Psoas muscle (tissue), 7 donors: ENCODE measurements at regions not wholly inside any gene's neighbourhood (a gene's known extent, or its start where the extent isn't known, plus 50 kb on each side); places are given as distances from the start of the nearest gene placed in this dataset.

ENCODE experiments used
- ATAC-seq, 4 donors: fragments of 200-7000 bp; cut with Tn5 transposase; one replicate each; pipeline ENCODE4 v1.9.1; 2020; ENCODE audit warnings: moderate library complexity in 3 of 4, mild to moderate bottlenecking in 2 of 4
- DNase-seq, 2 donors: peaks; one replicate each; pipeline ENCODE4 v3.0.0-alpha.2; 2020
- H3K27ac ChIP-seq: fragments of 200-600 bp; one replicate; pipeline ENCODE4 v1.8.0; 2022
- H3K27me3 ChIP-seq, 3 donors: fragments of 200-600 bp in 1 of 3; one replicate each; pipeline versions ENCODE4 v1.6.1 to v1.8.0; 2013 to 2022; ENCODE audit warnings: low read length in 2 of 3, mild to moderate bottlenecking in 2 of 3, moderate library complexity in 1 of 3; ENCODE audit not compliant: insufficient read depth in 3 of 3
- H3K36me3 ChIP-seq, 2 donors: fragments of 200-600 bp in 1 of 2; one replicate each; pipeline versions ENCODE4 v1.6.1 to v1.8.0; 2013 to 2022; ENCODE audit warnings: low read depth in 1 of 2, mild to moderate bottlenecking in 1 of 2, moderate library complexity in 1 of 2; ENCODE audit not compliant: insufficient read depth in 1 of 2
- H3K4me1 ChIP-seq: fragments of 200-600 bp; one replicate; pipeline ENCODE4 v1.8.0; 2022
- H3K4me3 ChIP-seq: fragments of 200-600 bp; one replicate; pipeline ENCODE4 v1.8.0; 2022; ENCODE audit warnings: mild to moderate bottlenecking
- H3K9me3 ChIP-seq: fragments of 200-600 bp; one replicate; pipeline ENCODE4 v1.8.0; 2022
- WGBS, 3 donors: extraction: QIAGEN DNeasy Blood & Tissue Kit; methylation state at CpG; one replicate each; pipeline versions ENCODE4 v1.1.6 to v1.1.7; 2013; 5-methylcytosine and 5-hydroxymethylcytosine counted together
- intact Hi-C, 2 donors: fragments of 100-400 bp; cut with DNase I; formaldehyde crosslinking; loops; one replicate each; pipeline versions ENCODE4 v1.11.0 to v1.14.2; 2022
- TF ChIP-seq, protein P1 (sequence below): fragments of 200-600 bp; IDR thresholded peaks from one replicate; pipeline ENCODE4 v1.8.0; 2022; ENCODE audit warnings: antibody characterized with exemption
- donor health status: healthy with polysubstance abuse.
- donor health status: DM: no; HTN: no; CAD: no; lungs with moderate emphysema.
- donor health status: Bipolar disorder and iron deficiency.
- donor health status: healthy.
- donor health status: DM: yes; HTN: yes; CAD: no.
- donor health status: DM: no; HTN: no; CAD: no.
- donor health status: DM: yes; HTN: yes; CAD: no.

GRCh38 chr4:3368334-3368733 is 73.4 kb upstream of the HGFAC start:
- Histone ChIP-seq H3K4me1 (peaks cover 23% of the 10 kb centered on the region), H3K27ac (no peak overlapping the region), H3K27me3 (no peaks in the 10 kb centered on the region), H3K9me3 (no peaks in the 10 kb centered on the region), H3K36me3 (no peaks in the 10 kb centered on the region), H3K4me3 (no peak overlapping the region)
- intact Hi-C loops, result no loop called here
- ATAC-seq, result no peak
- no peak for DNase-seq
- TF ChIP-seq, protein P1, sequence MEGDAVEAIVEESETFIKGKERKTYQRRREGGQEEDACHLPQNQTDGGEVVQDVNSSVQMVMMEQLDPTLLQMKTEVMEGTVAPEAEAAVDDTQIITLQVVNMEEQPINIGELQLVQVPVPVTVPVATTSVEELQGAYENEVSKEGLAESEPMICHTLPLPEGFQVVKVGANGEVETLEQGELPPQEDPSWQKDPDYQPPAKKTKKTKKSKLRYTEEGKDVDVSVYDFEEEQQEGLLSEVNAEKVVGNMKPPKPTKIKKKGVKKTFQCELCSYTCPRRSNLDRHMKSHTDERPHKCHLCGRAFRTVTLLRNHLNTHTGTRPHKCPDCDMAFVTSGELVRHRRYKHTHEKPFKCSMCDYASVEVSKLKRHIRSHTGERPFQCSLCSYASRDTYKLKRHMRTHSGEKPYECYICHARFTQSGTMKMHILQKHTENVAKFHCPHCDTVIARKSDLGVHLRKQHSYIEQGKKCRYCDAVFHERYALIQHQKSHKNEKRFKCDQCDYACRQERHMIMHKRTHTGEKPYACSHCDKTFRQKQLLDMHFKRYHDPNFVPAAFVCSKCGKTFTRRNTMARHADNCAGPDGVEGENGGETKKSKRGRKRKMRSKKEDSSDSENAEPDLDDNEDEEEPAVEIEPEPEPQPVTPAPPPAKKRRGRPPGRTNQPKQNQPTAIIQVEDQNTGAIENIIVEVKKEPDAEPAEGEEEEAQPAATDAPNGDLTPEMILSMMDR, result no peak
- WGBS, 3 donors, result 94 to 97% (median 97%) methylated on average over 4 of the region's 4 CpGs

DNA sequence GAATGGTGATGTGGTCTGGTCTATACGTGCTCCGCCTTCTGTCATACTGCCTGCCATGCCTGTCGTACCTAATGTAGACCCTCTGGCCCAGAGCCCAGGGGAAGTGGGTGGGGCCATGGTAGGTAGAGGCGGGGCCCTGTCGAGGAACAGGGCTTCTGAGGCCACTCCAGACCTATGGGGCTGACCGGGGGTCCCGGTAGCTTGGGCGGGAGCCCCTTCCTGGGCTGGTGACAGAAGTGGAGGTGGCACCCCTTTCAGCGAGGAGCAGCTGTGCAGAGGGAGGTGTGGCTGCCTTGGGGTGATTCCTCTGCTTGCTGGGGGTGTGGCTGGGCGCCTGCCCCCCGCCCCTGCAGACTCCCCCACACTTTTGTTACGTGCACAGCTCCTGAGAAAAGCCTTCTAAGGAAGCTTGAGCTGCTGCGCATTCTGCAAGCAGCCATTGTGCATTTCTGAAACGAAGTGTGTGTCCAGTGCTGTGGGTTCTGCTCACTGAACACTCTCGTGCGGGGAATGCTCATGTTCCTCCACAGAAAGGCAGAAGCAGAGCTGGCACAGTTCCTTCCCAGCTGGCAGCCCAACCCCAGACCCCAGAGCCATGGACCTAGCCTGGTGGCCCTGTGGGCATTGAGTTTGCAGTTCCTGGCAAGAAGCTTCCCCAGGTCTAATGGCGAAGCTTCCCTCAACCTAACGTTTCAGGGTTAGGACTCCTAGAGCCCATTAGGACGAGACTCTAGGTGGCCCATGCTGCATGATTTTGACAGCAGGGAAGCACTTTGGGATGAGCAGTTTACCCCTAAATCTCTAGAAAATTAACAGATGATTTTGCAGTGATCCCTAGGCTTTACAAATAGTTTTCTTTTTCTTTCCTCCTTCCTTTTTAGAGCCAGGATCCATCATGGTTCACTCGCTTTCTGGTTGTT is 72.7 kb upstream of the HGFAC start:
- Histone ChIP-seq H3K27ac (no peak overlapping the region), H3K27me3 (no peaks in the 10 kb centered on the region), H3K4me3 (peak overlapping the region; percentile 37), H3K4me1 (peaks cover 20% of the 10 kb centered on the region), H3K9me3 (no peaks in the 10 kb centered on the region), H3K36me3 (no peaks in the 10 kb centered on the region)
- ATAC-seq (peak in 1 of 4 donors; percentile 13), DNase-seq (no peak)
- TF ChIP-seq, protein P1, result no peak
- intact Hi-C loops, result no loop called here
- 45 to 53% (median 50%) methylated on average over 19 to 20 of the region's 20 CpGs for WGBS, 3 donors

- intact Hi-C loops, result no loop called here
- TF ChIP-seq, protein P1, result no peak
- no peaks in the 10 kb centered on the region for H3K36me3 ChIP-seq
- no peaks in the 10 kb centered on the region for H3K9me3 ChIP-seq
- peak overlapping the region; percentile 6 for H3K27ac ChIP-seq
- 5 to 13% (median 7%) methylated on average over 33 of the region's 33 CpGs for WGBS, 3 donors
- H3K4me1 ChIP-seq, result peaks cover 17% of the 10 kb centered on the region
- H3K27me3 ChIP-seq, result no peaks in the 10 kb centered on the region
- DNase-seq (peak in 1 of 2 donors; percentile 87), ATAC-seq (peak; percentile 70 to 92 (median 86))
- peak overlapping the region; percentile 37 for H3K4me3 ChIP-seq
Measured at GRCh38 chr4:3369781-3370674, 71.7 kb upstream of the HGFAC start.

DNA sequence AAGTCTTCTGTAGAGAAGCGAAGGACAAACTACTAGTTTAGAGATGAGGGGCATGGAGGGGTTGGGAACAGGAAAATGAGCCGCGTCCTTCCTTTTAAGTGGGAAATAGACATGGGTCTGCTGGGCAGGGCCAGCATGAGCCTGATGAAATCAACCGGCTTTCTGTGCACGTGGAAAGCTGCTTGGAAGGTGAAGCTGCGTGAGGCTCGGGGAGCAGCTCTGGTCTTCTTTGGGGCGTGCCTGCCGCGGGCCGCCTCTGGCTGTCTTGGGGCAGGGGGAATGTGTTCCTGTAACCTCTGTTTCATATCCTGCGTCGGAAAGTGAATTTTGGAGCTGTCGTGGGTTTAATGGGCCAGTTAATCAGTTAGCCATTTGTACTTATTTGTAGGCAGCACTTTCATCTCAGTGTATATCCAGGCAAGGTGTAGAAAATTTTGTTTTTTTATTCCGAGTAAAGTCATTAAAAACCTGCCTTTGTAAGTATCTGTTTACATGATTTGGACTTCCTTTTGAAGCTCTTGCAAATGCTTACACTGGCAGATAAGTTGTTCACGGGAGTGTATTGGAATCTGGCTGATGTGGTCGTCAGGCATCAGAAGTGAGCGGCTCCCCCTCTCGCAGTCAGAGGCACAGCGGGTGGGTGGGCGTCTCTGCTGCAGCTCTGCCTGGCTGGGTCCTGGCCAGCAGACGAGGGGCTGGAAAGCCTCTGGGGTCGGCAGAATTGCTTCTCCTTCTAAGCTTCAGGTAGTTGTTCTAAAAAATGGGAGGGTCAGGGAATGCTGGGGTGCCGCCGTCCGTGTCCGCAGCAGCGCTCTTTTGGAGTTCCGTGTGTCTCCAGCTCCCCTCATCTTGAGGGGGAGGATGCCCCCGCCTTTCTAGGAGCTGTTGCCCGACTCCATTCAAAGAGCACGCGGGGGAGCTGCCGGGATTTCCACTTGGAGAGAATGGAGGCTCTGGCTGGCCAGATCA is 70.5 kb upstream of the HGFAC start:
- WGBS, 3 donors, result 85 to 89% (median 86%) methylated on average over 34 of the region's 34 CpGs
- Histone ChIP-seq H3K4me1 (peaks cover 17% of the 10 kb centered on the region), H3K9me3 (no peaks in the 10 kb centered on the region), H3K27ac (no peak overlapping the region), H3K4me3 (no peak overlapping the region), H3K36me3 (no peaks in the 10 kb centered on the region), H3K27me3 (no peaks in the 10 kb centered on the region)
- DNase-seq (no peak), ATAC-seq (no peak)
- intact Hi-C loops, result no loop called here
- TF ChIP-seq, protein P1, result no peak
